ENCODE measurements at regions not wholly inside any gene's neighbourhood (a gene's known extent, or its start where the extent isn't known, plus 50 kb on each side); places are given as distances from the start of the nearest gene placed in this dataset.

DNA sequence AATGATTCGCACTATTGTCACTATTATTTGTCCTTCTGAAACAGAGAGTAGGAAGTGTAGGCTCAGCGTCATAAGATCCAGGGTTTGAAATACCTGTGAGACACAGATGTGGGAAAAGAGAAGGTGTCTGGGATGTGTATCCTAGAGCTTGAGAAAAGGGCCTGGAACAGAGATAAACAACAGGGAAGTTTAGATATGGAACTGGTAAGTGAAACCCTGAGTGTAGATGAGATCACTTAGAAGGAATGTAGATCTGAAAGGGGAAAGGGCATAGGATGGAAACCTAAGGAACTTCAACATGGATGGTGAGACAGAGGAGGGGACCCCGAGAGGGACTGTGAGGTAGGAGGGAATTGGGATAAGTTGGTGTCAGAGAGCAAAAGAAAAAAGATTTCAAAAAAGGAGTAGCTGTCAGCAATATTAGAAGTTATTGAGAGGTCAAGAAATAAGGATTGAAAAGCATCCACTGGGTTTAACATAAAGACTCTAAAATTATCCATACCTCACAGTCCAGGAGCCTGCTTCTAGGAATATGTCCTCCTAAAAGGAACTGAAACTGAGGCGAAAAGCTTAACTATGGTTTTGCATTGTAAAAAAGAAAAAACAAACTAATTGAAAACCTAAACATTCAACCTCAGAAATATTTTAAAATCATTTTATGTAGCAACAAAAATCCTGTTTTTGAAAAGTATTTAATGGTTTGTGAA lies 119.2 kb upstream of the NPVF start:
- TF ChIP-seq, protein P1, sequence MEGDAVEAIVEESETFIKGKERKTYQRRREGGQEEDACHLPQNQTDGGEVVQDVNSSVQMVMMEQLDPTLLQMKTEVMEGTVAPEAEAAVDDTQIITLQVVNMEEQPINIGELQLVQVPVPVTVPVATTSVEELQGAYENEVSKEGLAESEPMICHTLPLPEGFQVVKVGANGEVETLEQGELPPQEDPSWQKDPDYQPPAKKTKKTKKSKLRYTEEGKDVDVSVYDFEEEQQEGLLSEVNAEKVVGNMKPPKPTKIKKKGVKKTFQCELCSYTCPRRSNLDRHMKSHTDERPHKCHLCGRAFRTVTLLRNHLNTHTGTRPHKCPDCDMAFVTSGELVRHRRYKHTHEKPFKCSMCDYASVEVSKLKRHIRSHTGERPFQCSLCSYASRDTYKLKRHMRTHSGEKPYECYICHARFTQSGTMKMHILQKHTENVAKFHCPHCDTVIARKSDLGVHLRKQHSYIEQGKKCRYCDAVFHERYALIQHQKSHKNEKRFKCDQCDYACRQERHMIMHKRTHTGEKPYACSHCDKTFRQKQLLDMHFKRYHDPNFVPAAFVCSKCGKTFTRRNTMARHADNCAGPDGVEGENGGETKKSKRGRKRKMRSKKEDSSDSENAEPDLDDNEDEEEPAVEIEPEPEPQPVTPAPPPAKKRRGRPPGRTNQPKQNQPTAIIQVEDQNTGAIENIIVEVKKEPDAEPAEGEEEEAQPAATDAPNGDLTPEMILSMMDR (IDR thresholded peaks at IDR 0.05; ENCODE audit: insufficient read depth, low read depth, low read length), result no peak
- TF ChIP-seq EZH2 (IDR thresholded peaks at IDR 0.05; ENCODE audit: insufficient read depth, low read length), result no peak

Data from astrocyte (in vitro differentiated cells and primary cell).